ENCODE measurements at regions not wholly inside any gene's neighbourhood (a gene's known extent, or its start where the extent isn't known, plus 50 kb on each side); places are given as distances from the start of the nearest gene placed in this dataset.

DNA sequence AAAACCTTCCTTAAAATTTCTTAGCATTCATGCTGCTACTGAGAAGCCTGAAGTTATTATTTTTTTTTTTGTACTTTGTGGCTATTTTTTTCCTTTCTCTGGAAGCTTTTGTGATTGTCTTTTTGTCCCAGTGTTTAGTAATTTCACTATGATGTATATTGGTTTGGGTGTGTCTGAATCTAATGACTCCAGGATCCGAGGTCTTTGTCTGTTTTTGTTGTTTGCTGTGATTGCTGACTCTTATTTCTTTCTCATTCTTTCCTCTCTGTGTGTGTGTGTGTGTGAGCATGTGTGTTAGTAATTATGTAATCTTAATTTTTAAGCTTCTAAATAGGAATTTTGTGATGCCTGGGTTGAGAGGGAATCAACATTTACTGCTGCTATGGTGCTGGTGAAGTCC lies 152.0 kb downstream of the RAP2B start:
- DNase-seq, result no peak

DNA sequence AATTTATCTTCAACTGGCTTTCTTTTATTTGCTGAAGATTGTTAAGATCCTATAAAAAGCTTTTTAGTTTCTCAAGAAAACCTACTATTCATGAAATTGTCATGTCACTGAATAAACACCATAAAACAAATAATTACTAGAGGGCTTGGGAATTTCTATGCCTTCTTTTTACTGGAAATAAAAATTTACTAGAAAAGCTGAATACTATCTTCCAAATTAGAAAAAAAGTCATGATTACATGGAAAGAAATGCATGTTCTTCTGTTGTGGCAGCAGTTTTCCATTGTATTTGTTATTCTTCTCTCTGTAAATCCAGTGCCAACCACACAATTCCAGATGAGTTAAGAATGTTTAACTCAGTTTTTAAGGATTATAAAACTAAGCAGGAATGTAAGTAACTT lies 153.8 kb downstream of the RAP2B start:
- DNase-seq, result no peak

DNA sequence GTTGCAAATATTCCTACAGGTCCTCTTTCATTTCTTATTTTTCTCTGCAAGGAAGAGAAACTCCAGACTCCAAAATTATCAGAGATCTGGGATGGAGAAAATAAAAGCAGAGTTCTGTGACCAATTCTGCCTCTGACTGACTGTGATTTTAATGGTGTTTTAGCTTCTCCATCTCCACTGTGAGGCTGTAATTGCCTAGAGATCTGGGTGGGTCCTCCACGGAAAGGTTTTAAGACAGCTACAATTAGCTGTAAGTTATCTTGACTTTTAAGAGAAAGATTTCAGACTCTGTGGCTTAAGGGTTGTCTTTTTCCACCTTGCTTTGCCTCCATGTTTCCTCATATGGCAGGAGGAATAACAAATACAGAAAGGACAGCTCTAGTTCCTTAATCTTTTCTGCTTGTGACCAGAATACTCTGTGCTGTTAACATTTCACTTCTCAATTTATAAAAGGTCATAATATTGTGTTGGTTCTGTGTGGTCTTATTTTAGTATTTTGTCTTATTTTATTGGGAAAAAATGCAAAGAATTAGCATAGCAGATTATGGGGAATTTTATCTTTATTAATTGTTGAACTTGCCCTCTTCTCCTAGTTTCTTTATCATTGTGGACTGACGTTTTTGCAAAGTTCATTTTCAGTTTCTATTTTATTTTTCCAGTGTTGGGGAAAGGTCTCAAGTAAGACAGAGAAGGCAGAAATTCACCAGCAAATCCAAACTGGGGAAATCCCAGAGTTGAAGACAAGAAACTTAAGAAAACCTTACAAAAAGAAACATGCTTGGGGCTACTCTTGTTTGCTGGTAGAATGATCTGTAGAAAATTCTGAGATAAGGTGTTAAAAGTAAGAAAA lies 157.9 kb downstream of the RAP2B start:
- DNase-seq, result no peak

DNA sequence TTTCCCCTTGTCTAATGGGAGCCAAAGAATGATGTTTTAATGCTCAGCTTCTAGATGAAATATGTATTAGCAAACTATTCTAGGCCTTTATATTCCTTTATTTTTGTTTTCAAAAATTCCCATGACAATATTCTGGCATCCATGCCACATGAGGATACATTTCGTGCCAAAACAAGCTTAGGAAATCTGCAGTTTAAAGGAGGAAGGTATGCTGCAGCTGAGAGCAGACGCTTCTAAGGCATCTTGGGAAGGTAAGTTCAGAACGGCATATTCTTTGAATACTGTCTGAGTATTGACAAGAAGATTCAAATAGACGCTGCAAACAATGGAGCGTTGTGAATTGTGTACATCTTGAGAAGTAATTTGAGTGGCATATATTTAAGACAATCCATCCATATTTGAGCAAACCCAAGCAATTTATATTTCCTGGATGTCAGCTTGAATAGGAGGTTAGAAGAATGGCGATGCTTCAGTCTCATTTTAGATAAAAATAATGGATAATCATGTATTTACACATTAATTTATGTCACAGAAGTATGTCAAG lies 158.6 kb downstream of the RAP2B start:
- no peak for DNase-seq

DNA sequence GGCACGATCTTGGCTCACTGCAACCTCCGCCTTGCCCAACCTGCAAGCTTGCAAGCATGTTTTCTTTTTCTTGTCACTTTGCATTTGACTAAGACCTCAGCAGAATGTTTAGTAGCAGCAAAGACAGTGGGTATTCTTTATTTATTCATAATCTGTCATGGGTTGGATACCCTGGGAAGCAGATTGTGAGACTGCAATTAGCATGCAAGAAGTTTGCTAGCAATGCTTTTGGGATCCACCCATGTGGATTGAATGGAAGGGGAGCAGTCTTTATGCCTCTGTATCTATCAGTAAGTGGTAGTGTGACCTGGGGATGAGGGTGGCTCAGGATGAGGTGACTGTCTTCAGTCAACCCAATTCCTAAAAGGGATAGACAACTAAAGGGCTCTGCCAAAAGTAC lies 166.7 kb downstream of the RAP2B start:
- no peak for DNase-seq

DNA sequence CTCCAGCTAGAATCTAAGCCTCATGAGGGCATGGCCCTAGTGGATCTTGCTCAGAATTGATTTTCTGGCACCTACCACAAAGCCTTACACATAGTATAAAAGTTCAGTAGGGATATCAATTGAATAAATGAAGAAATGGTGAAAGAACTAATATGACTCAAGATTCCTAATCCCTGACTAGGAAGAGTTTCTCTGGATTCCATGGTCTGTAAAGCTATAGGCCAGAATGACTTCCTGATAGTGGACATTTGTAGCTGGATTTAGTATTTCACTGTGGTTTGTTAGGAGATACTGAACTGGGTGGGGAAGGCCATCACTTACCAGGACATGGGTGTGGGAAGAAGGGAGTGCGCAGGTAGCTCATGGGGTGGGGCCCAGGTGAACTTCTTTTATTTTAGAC lies 168.9 kb downstream of the RAP2B start:
- no peak for DNase-seq

DNA sequence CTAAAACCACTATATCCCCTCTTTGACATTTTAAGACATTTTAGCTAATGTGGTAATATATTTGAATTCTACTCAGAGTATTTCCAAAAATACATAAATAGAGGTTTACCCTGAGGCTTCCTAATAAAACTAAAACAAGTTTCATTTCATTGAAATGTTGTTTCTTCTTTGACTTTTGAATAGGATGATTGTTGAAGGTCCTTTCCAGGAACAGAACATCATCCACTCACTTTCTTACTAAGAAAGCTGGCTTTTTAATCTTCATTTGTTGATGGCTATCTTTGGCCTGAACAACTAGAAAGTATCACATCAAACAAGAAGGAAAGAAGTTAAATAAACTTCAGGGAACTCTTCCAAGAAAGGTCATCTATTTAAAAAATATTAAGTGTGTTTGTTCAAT lies 169.7 kb downstream of the RAP2B start:
- no peak for DNase-seq

DNA sequence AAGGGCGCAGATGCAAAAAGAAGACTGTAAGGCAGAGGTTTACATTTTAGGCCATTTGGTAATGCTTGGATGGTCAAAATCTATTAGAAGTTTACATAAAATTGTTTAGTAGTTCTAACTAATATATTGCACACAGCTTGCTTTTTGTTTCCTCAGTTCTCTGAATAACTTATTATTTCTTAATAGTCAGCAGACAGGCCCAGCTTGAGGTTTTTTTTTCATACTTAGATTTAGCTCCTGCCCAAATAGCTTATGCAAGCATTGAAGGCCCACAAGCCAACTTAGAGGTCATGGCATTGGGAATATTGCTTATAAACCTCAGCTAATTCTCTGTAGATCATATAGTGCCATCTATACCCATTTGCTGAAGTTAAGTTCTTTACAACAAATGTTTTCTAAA lies 172.5 kb downstream of the RAP2B start:
- DNase-seq, result no peak

DNA sequence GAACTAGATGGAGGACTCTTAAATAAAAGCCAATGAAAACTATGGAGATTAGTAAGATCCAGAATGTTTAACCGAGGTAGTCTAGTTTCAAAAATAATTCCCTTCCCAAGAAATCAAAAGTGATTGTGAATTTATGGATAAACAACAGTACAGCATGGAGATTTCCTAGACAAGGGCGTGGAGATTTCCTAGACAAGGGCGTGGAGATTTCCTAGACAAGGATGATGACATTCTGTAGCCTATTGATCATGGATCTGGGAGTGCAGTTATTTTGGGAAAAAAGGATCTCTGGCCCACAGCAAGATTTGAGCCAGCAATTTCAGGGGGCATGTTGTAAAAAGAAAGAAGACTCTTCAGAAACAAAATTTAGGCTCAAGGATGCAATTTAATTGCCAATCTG lies 175.3 kb downstream of the RAP2B start:
- DNase-seq, result no peak

DNA sequence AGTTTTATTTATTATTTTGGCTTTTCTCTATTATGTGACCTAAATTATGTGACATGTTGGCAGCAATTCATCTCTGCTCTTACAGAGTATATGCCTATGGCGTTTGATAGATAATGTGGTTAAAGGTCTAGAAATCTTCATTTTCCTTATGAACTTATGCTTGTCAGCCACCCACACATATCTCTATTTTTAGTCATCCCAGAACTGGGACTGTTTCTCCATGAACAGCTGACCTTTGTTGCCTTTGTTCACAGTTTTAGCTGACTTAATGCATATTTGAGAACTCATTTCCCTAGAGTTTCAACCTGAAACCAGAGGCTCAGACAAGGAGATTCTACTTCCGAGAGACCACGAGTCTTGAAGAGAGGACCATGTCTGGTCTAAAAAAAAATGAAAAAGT lies 176.5 kb downstream of the RAP2B start:
- no peak for DNase-seq

DNA sequence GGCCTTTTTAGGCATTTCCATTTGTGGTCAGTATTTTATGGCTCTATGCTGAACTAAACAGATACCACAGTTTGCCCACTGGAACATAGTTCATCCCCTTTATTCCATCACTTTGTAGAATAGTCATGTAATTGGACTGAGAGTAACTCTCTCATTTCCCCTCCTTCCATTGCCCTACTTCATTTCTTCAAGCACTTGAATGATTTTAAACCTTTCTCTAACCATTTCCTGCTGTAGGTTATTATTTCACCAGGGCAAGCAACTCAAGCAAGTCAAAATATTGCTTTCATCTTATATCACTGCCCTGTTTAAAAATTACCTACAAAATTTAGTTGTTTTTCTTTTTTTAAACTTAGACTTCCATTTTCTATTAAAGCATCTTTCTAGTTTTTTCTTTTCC lies 177.0 kb downstream of the RAP2B start:
- no peak for DNase-seq

DNA sequence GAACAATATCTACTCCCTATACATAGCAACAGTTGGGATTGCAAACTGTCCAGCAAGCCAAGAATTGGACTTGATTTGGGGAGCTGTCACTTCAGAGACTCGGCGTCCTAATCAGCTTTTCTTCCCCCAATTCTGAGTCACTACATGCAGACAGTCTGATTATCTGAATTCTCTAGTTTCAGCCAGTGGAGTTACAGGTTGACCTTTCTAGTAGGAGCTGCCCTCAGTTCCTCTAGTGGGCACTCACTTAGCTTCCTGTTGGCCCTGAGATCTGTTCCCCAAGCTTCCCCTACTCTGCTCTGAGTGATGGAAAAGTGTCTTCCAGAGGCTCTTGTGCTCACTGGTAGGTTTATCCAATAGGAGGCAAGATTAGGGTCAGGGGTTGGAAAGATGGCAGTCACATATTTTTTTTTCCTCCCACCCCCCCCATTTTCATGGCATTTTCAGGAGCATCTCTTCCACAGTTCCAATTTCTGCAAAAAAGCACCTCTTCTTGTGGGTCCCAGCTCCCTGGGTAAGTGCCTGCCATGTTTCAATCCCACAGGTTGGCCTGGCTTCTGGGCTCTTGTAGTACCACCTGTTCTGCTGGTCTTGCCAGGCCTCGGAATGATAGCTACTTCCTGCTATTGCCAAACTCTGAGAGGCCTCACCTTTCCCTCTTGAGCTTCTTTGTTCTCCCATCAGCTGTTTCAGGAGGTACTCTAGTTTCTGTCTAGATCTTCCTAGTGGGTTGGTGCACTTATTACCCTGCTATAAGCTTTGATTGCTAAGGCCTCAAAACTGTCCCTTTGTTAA lies 182.2 kb downstream of the RAP2B start:
- no peak for DNase-seq

DNA sequence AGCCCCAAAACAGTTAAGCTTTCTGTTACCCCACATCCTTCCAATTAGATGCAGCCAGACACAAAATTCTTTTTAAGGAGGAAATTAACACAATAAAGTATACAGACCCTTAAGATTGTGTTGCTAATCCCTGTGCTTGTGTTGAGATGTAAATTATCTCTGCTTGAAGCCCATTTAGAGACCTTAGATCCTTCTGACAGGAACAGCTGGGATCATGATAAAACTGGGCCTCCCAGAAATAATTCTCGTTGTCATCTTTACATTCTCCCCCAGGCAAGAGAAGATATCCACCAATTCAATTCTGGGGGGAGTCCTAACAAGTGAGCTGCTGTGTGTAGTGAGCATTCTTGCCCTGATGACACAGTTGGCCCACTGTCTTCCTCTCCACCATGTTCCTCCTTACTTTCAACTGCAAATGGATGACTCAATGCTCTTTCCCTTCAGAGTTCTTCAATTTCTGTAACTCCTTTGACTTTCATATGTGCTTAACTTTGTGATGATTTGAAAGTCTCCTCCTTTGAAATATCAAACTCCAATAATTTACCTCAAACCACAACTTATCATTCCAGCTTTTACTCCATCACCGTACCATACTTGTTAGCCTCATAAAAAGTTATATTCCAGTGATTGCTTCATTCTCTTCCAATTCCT lies 186.6 kb downstream of the RAP2B start:
- DNase-seq, result no peak

DNA sequence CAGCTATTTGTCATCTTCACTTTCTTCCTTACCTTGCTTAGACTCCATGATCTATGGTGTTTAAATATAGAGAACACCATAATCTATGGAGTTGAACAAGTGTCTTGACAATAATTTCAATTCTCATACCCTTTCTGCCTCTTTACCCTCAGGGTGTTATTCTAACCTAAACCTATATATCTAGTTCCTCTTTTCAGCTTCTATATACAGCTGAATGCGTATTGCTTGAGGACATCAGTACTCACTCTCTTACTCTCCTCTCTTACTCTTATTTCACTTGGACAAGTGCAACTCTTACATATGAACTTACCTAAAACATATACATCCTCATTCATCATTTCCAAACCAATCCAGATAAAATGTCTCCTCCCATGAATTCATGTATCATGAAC lies 187.1 kb downstream of the RAP2B start:
- DNase-seq, result no peak

DNA sequence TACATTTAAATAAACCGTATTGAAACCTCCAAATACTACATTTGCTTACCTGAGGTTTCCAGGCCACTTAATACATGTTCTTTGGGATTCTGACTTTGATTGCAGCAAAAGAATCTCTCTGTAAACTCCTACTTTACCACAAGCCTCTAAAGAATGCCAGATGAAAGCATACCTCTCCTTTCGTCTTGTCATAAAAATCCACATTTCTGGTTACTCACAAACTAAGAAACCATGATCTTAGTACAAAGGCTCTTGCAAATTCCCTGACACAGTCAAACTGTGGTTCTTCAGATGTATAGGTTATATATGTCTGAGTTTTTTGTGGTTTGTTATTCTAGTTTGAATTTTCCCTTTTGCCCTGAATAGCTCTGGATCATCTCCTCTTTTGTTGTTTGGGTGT lies 188.4 kb downstream of the RAP2B start:
- DNase-seq, result no peak

DNA sequence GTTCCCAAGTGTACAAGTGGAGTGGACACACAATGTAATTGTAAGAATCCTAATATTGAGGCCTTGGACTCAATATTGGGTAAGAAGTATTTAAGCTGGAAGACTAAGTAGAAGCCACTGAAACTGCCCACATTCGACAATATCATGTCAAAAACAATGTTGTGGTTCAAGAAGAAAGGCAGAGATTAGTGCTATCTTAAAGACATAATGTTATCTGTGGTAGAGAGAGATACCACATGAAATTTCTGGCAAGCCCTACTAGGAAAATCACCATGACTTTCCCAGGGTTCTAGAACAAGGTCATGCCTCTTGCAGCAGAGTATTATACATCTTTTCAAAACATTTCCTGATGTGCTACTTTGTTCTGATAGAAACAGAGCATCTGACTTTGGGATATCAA lies 192.6 kb downstream of the RAP2B start:
- DNase-seq, result no peak

DNA sequence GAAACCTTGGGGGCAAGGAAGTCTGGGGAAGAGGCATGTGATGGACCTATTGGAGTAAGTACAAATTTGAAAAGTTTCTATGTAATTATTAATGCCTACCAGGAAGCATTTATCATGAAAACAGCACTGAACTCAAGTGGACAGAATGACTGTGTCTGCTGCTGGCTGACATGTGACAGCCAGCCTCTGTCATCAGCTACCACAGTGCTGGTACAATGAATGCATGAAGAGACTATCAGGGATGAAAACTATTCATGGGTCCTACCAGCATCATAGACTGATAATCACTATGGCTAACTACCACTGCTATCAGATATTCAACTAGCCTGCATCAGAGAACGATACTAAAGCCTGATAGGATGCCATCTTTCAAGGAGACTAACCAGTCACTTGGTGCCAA lies 193.5 kb downstream of the RAP2B start:
- no peak for DNase-seq

DNA sequence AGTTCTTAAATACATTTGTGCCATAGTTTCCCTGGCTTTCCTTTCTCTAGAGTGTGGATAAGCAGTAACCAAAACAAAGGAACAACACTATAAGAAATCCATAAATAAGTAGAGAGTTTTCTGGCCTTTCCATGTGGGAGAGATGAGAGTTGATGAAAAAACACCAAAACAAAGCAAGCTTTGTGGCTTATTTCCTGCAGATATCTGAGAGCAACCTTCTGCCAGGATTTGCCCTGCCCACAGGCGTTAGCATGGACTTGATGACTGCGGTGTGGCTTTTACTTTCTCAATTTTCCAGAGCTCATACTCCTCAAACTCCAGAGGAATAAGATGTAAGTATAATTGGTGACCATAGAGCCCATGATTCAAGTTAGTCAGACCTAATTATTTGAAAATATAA lies 194.9 kb downstream of the RAP2B start:
- DNase-seq, result no peak

DNA sequence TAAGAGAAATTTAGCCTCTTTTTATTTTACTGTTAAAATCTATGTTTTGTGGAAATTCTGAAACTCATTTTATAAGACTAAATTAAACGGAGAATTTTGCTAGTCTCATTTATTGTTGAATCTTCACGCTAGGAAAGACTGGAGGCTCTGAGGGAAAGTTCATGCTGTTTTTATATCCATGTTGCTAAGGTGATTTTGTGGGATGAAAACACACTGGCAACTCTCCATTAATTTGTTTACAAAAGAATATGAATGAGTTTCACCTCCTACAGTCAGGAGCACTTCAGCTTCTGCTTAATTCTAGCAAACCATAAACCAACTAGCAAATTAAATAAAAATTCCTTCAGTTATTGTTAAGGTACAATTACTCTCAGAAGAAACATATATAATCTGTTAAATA lies 195.4 kb downstream of the RAP2B start:
- no peak for DNase-seq

DNA sequence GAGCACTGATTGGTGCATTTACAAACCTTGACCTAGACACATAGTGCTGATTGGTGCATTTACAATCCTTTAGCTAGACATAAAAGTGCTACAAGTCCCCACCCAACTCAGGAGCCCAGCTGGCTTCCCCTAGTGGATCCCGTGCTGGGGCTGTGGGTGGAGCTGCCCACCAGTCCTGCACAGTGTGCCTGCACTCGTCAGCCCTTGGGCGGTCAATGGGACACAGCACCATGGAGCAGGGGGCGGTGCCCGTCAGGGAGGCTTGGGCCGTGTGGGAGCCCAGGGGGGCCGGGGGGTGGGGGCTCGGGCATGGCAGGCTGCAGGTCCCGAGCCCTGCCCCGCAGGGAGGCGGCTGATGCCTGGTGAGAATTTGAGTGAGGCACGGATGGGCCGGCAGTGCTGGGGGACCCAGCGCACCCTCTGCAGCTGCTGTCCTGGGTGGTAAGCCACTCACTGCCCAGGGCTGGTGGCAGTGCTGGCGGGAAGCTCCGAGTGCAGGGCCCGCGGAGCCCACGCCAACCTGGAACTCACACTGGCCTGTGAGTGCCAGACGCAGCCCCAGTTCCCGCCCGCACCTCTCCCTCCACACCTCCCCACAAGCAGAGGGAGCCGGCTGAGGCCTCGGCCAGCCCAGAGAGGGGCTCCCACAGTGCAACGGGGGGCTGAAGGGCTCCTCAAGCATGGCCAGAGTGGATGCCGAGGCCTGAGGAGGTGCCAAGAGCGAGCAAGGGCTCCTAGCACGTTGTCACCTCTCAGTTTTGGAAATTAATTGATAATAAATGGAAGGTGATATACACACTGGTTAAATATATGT lies 207.7 kb downstream of the RAP2B start:
- DNase-seq, result no peak

DNA sequence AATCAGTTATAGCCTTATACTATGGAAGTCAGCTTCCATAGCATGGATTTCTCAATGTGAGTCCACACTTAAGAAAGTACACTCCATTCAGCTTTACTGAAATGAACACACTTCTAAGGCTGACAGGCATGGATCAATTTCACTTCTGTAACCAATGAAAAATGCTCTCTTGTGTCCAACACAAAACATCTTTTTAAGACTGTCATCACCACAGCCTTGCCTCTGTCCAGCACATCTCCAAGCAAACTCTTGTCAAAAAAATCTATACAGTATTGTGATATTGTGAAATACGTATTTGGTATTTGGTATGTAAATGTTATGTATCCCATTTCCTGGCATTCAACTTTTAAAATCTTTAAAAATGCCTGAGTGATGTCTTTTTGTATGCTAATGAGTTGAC lies 208.7 kb downstream of the RAP2B start:
- DNase-seq, result no peak

DNA sequence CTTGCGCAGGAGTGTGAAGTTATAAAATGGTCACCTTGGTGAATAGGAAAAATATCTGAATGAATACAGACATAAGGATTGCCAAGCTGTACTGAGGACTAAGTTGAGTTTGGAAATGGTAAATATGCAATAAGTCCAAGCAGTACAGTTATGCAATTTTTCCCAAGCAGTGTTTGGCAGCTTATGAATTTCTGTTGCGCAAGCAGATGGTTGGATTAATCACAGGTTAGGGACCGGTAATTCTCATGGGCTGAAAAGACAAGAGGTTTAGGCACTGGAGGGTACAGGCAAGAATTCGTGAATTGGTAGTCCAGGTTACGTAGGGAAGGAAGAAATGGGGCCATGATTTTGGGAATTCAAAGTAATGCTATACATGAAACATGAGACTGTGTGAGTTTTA lies 210.3 kb downstream of the RAP2B start:
- DNase-seq, result no peak

DNA sequence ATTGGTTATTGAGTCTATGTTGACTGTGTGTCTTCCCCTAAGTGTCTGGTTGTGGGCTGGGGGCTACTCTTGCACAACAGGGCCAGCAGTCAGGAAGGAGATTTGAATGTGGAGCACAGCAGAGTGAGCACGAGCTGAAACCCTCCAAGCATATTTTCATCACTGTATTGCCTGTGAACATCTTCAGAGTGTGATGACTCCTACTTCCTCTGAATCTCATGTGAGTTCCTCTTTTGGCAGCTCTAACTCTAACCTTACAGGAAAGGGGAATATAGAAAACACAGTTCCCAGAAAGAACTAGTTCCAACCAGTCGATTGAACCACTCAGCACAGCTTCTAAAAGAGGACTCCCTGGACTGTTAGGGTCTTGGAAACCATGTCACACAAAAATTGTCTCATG lies 211.6 kb downstream of the RAP2B start:
- no peak for DNase-seq

Measured in T-helper 2 cell (primary cell).